Fibroblast of upper back skin (primary cell): ENCODE measurements at regions not wholly inside any gene's neighbourhood (a gene's known extent, or its start where the extent isn't known, plus 50 kb on each side); places are given as distances from the start of the nearest gene placed in this dataset.

Experiments used
- DNase-seq: peaks from one replicate; pipeline ENCODE4 v3.0.0-alpha.2; 2013

- no peak for DNase-seq
Measured at GRCh38 chr14:27006570-27006969, 408.7 kb upstream of the NOVA1 start.

DNA sequence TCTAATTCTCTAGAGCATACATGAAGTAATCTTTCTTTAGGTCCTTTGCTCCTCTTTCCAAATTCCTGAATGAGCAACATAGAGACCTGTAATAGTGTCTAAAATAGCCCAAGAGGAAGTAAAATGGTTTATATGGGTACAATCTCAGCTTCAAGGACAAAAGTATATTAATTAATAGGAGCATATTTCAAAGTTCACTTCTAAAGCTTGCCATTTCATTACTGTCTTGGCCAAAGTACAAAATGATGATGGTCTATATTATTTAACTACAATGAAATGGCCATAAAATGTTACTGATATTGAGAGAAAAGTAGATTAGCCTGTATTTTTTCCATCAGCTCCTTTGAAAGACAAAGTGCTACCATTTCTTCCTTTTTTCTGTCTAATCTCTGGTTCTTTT, 410.4 kb upstream of the NOVA1 start:
- no peak for DNase-seq

- DNase-seq = no peak
Measured at GRCh38 chr14:27012641-27013040, 414.8 kb upstream of the NOVA1 start.

DNA sequence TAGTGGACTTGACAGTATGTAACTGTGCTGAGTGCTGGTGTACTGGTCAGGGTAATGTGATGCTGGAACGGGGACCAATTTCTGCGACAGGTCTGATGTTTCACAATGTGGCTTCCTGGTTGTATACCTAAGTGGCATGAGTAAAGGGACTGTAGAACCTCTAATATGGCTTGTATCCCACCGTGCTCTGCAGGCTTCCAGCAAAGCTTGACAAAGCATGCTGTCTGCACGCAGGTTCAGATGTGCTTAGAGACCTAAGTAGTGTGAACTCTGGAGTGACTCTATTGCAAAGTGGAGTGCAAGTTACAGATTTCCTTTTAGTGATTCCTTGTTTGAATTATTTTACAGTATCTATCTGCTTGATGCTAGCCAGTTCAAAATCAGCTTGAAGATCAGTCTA, 415.8 kb upstream of the NOVA1 start:
- DNase-seq = no peak

DNA sequence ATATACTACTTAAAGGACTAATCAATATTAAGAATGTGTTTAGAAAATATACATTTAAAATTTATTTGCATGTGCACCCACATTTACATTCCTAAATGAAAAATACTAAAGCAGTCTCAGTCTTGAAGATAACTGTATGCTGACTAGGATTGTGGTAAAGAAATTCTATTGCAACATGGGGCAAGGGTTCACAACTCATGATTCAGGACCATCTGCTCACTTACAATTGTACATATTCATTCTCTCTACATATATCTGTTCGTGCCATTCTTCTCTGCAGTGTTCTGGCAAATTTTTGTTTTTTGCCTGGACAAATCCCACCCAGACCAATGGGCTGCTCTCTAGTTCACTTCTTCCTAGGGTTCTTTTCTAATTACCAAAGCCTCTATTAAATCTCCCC, 417.2 kb upstream of the NOVA1 start:
- no peak for DNase-seq

DNA sequence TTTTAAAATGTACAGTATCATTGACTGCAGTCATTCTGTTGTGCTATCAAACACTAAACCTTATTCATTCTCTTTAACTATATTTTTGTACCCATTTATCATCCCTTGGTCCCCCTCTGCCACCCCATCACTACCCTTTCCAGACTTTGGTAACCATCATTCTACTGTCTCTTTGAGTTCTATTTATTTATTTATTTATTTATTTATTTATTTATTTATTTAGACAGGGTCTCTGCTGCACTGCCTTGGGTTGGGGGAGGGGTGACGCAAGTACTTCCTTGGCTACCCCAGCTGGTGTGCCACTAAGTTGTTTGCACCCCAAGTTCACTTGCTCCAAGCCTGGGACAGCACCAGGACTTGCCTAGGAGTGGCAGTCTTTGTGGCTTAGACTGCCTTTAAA, 427.8 kb upstream of the NOVA1 start:
- no peak for DNase-seq

- no peak for DNase-seq
Measured at GRCh38 chr14:27026097-27026496, 428.3 kb upstream of the NOVA1 start.

DNA sequence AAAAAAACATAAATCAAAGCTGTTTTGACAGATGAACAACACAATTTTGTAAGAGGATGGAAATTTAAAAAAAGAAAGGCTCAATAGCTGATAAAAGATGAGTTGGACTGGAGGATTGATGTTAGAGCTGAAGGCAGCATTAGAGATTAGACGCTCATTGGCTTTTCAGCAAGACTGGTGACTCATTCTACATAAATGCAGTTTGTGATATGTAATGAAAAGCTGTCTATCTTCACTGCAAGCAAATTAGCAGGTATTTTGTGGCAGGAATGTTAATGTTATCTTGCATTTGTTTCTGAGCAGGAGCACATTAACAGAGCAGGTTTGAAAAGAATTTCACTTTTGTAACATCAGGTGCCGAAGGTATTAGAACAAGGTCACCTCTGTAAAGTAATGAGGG, 442.7 kb upstream of the NOVA1 start:
- DNase-seq = peak; percentile 7

DNA sequence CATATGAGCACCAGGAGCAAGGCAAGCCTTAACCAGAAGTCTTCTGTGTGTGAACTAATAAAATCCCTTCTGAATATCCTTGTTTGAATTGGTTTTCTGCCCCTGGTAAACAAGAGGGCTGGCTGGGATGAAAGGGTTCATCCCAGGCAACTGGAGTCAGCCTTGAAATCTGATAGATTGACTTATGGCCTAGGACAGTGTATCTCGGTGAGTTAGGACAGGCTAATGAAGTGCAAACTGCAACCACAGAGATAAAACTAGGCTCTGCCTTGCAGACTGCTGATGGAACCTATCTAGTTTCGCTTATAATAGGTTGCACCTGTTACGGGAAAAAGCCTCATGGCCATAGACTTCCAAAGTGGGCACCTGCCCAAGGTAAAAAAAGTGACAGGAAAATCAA, 451.9 kb upstream of the NOVA1 start:
- no peak for DNase-seq

DNA sequence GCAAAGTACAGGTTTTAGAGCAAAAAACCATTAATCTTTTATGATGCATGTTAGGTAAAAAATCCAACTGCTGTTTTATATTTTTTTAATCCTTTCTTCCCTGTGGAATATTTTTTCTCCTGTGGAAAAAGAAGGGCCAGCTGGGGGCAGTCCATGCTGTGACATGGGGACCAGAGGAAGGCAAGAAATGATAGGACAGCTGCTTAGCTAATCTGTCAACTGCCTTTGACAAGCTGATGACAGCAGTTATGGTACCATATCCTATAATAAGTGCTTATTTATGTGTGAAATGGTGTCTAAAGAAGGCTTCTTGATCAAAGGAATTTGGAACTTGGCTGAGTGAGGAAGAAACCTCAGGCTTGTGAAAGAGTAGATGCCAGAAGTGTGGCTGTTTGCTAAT, 452.4 kb upstream of the NOVA1 start:
- no peak for DNase-seq

DNA sequence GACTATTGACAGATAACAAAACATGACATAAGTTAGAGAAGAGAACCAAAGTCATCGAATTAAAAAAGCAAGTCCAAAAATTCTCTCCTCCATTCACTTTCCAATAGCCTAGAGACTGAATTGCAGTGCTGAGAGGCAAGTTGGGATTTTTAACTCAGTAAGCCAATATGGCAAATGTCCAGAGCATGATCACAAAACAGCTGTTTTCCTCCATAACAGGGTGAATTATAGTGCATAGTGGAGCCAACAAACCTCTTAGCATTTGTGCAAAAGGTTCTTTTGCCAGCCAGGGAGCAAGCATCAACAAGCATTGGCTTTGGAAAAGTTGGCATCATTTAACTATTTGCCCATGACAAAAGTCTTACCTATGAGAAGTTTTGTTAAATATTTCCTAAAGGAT, 458.8 kb upstream of the NOVA1 start:
- no peak for DNase-seq

DNA sequence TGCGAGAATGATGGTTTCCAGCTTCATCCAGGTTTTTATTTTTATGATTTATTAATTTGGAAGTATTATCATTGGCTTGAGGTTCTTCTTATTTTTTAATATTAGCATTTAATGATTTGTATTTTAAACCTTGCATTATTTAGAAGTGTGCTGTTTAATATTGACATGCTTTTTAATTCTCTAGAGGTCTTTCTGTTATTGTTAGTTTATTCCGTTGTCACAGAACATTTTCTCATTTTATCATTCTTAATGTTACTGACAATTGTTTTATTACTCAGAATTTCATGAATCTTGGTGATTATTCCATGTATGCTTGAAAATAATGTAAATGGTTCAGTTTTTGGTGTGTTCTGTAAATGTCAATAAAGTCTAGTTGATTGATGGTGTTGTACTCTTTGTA, 463.5 kb upstream of the NOVA1 start:
- no peak for DNase-seq

GRCh38 chr14:27063959-27064358, 466.1 kb upstream of the NOVA1 start:
- no peak for DNase-seq

- no peak for DNase-seq
Measured at GRCh38 chr14:27065886-27066285, 468.1 kb upstream of the NOVA1 start.

DNA sequence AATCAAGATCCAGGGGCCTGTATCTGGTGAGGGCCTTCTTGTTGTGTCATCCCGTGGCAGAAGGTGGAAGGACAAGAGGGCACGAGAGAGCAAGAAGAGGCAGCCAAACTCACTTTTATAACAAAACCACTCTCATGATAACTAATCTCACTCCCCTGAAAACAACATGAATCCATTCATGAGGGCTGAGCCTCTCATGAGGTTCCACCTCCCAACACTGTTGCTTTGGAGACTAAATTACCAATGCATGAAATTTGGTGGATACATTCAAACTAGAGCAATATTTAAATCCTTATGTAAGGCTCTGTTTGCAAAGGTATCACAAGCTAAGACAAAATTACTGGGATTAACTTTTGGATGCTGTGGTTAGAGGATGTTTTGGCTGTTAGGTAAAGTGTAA, 470.1 kb upstream of the NOVA1 start:
- DNase-seq = no peak

GRCh38 chr14:27072589-27072988, 474.8 kb upstream of the NOVA1 start:
- DNase-seq = no peak

DNA sequence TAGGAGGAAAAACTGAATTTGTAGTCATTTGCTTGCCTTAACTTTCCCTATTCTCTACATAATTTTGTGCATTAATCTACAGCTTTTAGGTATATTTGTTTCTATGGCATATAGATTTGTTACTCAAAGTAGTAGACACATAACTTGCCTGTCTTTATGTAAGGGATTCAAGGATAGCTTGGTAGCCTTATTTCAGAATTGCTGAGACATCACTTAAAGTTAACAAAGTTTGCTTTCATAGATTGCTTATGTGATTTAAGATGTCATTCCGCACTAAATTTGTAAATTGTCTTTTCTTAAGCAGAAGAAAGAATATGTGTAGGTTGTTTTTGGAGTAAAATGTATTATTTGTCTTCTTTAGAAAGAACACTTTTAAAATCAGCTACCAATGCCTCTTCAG, 477.7 kb upstream of the NOVA1 start:
- DNase-seq = no peak

DNA sequence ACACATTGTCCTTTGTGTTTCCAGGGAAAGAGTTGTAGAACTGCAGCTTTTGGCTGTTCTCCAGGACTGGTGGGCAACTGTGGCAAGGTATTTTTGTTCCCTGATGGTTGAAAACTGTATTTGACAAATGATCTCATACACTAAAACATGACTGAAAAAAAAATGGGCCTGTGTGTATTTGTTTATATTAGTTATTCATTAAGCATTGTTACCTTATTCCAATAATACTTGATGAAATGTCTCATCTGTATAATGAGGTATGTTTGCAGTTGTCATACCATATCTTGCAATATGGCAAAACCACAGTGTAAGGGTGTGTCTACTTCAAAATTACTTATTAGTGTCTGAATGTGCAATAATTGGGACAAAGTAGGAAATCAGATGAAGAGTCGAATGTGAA, 479.4 kb upstream of the NOVA1 start:
- no peak for DNase-seq

GRCh38 chr14:27077710-27078109, 479.9 kb upstream of the NOVA1 start:
- DNase-seq = no peak

DNA sequence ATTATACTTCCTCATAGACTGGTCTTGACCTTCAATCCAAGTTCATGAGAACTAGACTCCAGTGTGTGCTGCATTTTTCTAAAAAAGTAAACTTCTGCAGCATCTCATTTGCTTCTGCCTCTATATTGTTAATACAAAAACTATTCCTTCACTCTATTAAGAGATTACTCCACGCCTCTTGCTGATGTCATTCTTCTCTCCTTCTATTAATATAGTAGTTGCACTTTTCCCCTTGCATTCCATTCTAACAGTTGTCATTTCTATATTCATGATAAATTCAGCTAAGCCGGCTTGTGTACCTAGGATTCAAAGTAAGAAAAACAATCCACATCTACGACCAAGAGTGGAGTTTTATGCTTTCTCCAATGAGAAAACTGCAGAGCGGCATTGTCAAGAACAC, 480.4 kb upstream of the NOVA1 start:
- DNase-seq = no peak

GRCh38 chr14:27079716-27080115, 481.9 kb upstream of the NOVA1 start:
- DNase-seq = no peak

DNA sequence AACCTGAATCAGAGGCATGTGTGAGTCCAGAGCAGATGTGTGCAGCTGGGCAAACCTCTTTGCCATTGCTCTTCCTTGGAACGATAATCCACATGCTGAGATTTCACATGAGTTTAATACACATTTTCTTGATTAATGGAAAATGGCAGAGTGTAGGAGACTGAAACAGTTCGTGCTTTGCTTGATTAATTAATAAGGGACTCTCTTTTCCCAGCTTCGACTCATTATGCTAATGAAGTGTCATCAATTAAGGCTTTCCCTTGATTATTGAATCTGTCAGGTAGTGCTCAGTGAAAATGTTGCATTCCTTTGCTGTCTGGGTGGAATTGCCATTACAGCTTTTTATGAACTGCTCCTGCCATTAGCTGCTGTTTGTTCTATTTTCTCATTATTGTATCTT, 487.7 kb upstream of the NOVA1 start:
- no peak for DNase-seq

DNA sequence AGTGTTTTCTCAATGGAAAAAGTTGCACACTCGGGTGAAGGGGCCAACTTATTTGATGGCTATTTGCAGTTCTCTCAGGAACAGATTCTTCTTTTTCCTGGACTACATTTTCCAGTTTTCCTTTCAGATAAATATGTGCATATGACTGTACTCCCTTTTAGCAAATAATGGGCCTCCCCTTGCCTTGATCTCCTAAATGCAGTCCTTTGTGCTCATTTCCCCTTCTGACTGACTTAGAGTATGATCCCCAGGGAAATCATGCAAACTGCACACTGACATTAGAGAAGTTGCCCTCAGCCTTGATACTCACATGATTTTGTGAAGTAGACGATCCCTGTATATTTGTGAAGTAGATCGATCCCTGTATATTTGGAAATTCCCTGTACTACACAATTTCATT, 492.9 kb upstream of the NOVA1 start:
- DNase-seq = no peak

- DNase-seq = no peak
Measured at GRCh38 chr14:27091973-27092372, 494.1 kb upstream of the NOVA1 start.

- no peak for DNase-seq
Measured at GRCh38 chr14:27096091-27096490, 498.3 kb upstream of the NOVA1 start.

- DNase-seq = no peak
Measured at GRCh38 chr14:27098451-27098850, 500.6 kb upstream of the NOVA1 start.
